Vagina (tissue), 2 donors: ENCODE measurements at regions not wholly inside any gene's neighbourhood (a gene's known extent, or its start where the extent isn't known, plus 50 kb on each side); places are given as distances from the start of the nearest gene placed in this dataset.

ENCODE experiments used
- DNase-seq, 2 donors: peaks; one replicate each; pipeline ENCODE4 v3.0.0-alpha.2; 2017; ENCODE audit errors: extremely low spot score in 2 of 2
- H3K27ac ChIP-seq: fragments of 200-600 bp; sonication (generic); one replicate; pipeline ENCODE4 v1.5.1; 2019
- H3K27me3 ChIP-seq: fragments of 200-600 bp; sonication (generic); one replicate; pipeline ENCODE4 v1.5.1; 2019
- H3K36me3 ChIP-seq, 2 donors: fragments of 200-600 bp; sonication (generic); one replicate each; pipeline ENCODE4 v1.5.1; 2017 to 2019
- H3K4me1 ChIP-seq: fragments of 200-600 bp; sonication (generic); one replicate; pipeline ENCODE4 v1.5.1; 2019
- H3K4me3 ChIP-seq, 2 donors: fragments of 200-600 bp; sonication (generic); 1 replicate in 1 of 2; 2 replicates in 1 of 2; pipeline ENCODE4 v1.5.1; 2016 to 2019
- H3K9me3 ChIP-seq: fragments of 200-600 bp; sonication (generic); one replicate; pipeline ENCODE4 v1.5.1; 2019
- POLR2A ChIP-seq, 2 donors: fragments of 450-650 bp; IDR thresholded peaks; one replicate each; pipeline ENCODE4 v1.6.1; 2017; ENCODE audit warnings: antibody characterized with exemption in 2 of 2, mild to moderate bottlenecking in 2 of 2, moderate library complexity in 2 of 2
- POLR2AphosphoS5 ChIP-seq, 2 donors: sonication (generic); formaldehyde crosslinking; IDR thresholded peaks; one replicate each; pipeline ENCODE4 v1.9.0; 2017; ENCODE audit warnings: antibody characterized with exemption in 2 of 2, mild to moderate bottlenecking in 2 of 2, low read depth in 1 of 2; ENCODE audit not compliant: insufficient read depth in 1 of 2
- intact Hi-C: fragments of 100-400 bp; cut with DNase I; formaldehyde crosslinking; loops from one replicate; pipeline ENCODE4 v1.15.1; 2023
- TF ChIP-seq, protein P1 (sequence below), 3 experiments: fragments of 450-650 bp in 2 of 3; fragments of 200-600 bp in 1 of 3; sonication (generic) in 1 of 3; IDR thresholded peaks; one replicate each; pipeline ENCODE4 v1.5.1; 2017 to 2019; ENCODE audit warnings: antibody characterized with exemption in 3 of 3, mild to moderate bottlenecking in 2 of 3, moderate library complexity in 2 of 3

DNA sequence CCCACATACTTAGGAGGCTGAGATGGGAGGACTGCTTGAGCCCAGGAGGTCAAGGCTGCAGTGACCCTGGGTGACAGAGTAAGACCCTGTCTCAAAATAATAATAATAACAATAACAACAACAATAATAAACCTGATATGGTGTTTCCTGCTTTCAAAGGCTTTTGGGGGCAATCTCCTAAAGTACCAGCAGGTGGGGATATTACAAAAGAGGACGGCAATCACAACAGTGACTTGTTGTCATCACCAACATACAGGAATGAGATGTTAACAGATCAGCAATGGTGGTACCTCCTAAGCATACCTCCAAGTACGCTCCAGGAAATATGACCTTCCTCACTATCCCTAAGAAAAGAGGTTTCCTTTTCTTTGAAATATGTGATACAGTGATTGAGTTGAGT lies 91.1 kb upstream of the RNF180 start:
- Histone ChIP-seq H3K4me3 (no peak overlapping the region), H3K27me3 (no peaks in the 10 kb centered on the region), H3K27ac (no peak overlapping the region), H3K36me3 (no peaks in the 10 kb centered on the region), H3K9me3 (no peaks in the 10 kb centered on the region), H3K4me1 (no peaks in the 10 kb centered on the region)
- intact Hi-C loops: no loop called here
- TF ChIP-seq POLR2A (IDR thresholded peaks at IDR 0.05): no peak
- TF ChIP-seq, protein P1, sequence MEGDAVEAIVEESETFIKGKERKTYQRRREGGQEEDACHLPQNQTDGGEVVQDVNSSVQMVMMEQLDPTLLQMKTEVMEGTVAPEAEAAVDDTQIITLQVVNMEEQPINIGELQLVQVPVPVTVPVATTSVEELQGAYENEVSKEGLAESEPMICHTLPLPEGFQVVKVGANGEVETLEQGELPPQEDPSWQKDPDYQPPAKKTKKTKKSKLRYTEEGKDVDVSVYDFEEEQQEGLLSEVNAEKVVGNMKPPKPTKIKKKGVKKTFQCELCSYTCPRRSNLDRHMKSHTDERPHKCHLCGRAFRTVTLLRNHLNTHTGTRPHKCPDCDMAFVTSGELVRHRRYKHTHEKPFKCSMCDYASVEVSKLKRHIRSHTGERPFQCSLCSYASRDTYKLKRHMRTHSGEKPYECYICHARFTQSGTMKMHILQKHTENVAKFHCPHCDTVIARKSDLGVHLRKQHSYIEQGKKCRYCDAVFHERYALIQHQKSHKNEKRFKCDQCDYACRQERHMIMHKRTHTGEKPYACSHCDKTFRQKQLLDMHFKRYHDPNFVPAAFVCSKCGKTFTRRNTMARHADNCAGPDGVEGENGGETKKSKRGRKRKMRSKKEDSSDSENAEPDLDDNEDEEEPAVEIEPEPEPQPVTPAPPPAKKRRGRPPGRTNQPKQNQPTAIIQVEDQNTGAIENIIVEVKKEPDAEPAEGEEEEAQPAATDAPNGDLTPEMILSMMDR (IDR thresholded peaks at IDR 0.05): peak in 1 of 3 experiments; percentile 12
- no peak for DNase-seq

DNA sequence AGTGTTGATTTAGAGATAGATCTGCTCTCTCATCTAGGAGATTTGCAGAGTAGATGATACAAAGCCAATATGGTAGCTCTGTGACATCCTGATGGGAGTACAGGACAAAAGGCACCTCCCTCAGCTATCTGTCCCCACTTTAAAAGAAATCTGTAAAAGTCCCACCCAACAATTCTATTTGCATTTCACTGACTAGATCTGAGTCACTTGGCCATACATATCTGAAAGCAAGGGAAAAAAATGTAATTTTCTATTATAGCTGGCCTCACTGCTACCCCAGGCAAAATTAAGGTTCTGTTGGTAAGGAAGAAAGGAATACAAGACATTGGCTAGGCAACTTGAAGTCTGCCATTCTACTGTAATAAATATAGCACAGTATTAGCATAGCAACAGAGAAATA lies 96.2 kb upstream of the RNF180 start:
- no peak for TF ChIP-seq POLR2AphosphoS5 (IDR thresholded peaks at IDR 0.05; ENCODE audit: insufficient read depth in 1 of 2, low read depth in 1 of 2)
- TF ChIP-seq POLR2A (IDR thresholded peaks at IDR 0.05): no peak
- TF ChIP-seq, protein P1 (IDR thresholded peaks at IDR 0.05): no peak
- Histone ChIP-seq H3K27me3 (no peaks in the 10 kb centered on the region), H3K4me3 (no peak overlapping the region), H3K27ac (no peak overlapping the region), H3K9me3 (no peaks in the 10 kb centered on the region), H3K4me1 (no peaks in the 10 kb centered on the region), H3K36me3 (no peaks in the 10 kb centered on the region)
- DNase-seq: no peak
- intact Hi-C loops: no loop called here

DNA sequence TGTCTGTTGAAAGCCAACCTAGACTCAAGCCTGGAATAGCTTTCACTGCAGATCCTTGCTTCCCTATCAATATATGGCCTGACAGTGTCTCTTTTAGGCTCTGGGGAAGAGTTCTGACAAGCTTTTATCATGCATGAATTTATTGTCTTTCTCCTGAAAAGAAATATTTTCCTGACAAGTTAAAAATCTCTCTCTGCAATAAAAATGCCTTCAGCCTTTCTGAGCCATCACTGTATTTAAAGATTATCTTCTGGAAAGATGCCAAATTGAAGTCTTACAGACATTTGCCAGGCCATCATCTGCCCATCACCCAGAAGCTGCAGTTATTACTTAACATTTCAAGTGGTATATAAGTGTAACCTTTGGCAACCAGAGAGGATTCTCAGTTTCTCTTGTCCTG lies 88.1 kb upstream of the HTR1A start:
- no peaks in the 10 kb centered on the region for H3K4me1 ChIP-seq
- no peaks in the 10 kb centered on the region for H3K27me3 ChIP-seq
- no peak overlapping the region for H3K4me3 ChIP-seq
- H3K9me3 ChIP-seq: no peaks in the 10 kb centered on the region
- no peak for DNase-seq
- intact Hi-C loops: no loop called here
- no peak for TF ChIP-seq POLR2AphosphoS5 (IDR thresholded peaks at IDR 0.05; ENCODE audit: insufficient read depth in 1 of 2, low read depth in 1 of 2)
- H3K27ac ChIP-seq: no peak overlapping the region
- no peaks in the 10 kb centered on the region for H3K36me3 ChIP-seq

DNA sequence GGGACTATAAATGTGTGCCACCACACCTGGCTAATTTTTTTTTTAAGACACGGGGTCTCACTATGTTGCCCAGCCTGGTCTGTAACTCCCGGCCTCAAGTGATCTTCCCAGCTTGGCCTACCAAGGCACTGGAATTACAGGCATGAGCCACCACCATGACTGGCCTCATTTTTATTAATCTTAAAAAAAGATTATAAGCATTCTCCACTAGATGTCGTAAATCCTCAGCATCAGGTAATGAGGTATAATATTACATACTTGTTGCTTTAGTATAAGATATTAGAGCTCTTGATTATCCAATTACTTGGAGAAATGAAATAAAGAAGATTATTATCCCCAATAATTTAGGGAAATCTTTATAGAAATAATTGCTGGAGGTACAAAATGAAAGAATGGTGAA lies 78.2 kb upstream of the HTR1A start:
- H3K36me3 ChIP-seq: no peaks in the 10 kb centered on the region
- intact Hi-C loops: no loop called here
- no peak for DNase-seq
- H3K27me3 ChIP-seq: no peaks in the 10 kb centered on the region
- no peak overlapping the region for H3K27ac ChIP-seq
- no peaks in the 10 kb centered on the region for H3K9me3 ChIP-seq
- H3K4me1 ChIP-seq: no peaks in the 10 kb centered on the region
- TF ChIP-seq POLR2AphosphoS5 (IDR thresholded peaks at IDR 0.05; ENCODE audit: insufficient read depth in 1 of 2, low read depth in 1 of 2): no peak
- TF ChIP-seq, protein P1 (IDR thresholded peaks at IDR 0.05): no peak
- TF ChIP-seq POLR2A (IDR thresholded peaks at IDR 0.05): no peak
- no peak overlapping the region for H3K4me3 ChIP-seq

DNA sequence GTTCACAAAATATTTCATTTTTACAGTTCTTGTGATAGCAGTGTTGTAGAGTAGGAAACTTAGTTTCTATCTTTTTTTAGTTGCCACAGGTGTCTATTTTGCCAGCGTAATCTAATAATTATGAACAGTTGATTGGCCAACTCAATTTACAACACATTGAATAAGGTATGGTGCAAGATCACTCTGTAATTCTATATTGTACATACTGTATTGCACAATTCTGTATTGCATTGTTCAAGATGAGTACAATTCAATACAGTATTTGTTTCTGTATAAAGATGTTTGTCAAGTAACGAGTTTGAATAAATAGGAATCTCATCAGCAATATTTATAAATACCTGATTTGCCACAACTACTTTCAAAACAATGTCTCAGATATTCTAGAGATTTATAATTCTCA lies 64.2 kb upstream of the HTR1A start:
- no peak overlapping the region for H3K27ac ChIP-seq
- H3K27me3 ChIP-seq: no peaks in the 10 kb centered on the region
- DNase-seq: no peak
- TF ChIP-seq, protein P1 (IDR thresholded peaks at IDR 0.05): no peak
- no peak for TF ChIP-seq POLR2A (IDR thresholded peaks at IDR 0.05)
- TF ChIP-seq POLR2AphosphoS5 (IDR thresholded peaks at IDR 0.05; ENCODE audit: insufficient read depth in 1 of 2, low read depth in 1 of 2): no peak
- no peaks in the 10 kb centered on the region for H3K36me3 ChIP-seq
- no peaks in the 10 kb centered on the region for H3K9me3 ChIP-seq
- H3K4me3 ChIP-seq: no peak overlapping the region
- intact Hi-C loops: no loop called here
- H3K4me1 ChIP-seq: no peaks in the 10 kb centered on the region

DNA sequence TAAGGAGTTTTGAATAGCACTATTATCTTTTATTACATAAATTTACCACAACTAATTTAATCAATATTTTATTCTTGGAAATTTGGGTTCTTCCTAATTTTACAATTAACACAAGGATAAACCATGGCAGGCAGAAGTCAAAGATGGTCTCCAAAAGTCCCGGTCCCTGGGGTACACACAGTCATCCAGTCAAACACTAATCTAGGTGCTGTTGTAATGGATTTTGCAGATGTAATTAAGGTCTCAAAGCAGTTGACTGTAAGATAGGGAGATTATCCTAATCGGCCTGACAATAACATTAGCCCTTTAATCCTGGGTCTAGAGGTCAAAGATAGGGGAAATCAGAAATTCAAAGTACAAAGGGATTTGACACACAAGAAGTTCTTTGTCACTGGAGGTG lies 57.5 kb upstream of the HTR1A start:
- no peaks in the 10 kb centered on the region for H3K4me1 ChIP-seq
- H3K36me3 ChIP-seq: no peaks in the 10 kb centered on the region
- H3K27ac ChIP-seq: no peak overlapping the region
- DNase-seq: no peak
- intact Hi-C loops: no loop called here
- TF ChIP-seq, protein P1 (IDR thresholded peaks at IDR 0.05): no peak
- TF ChIP-seq POLR2AphosphoS5 (IDR thresholded peaks at IDR 0.05; ENCODE audit: insufficient read depth in 1 of 2, low read depth in 1 of 2) (no peak), POLR2A (IDR thresholded peaks at IDR 0.05) (no peak)
- H3K27me3 ChIP-seq: no peaks in the 10 kb centered on the region
- H3K9me3 ChIP-seq: no peaks in the 10 kb centered on the region
- H3K4me3 ChIP-seq: no peak overlapping the region
